GM19025 (cell line): ENCODE measurements at regions not wholly inside any gene's neighbourhood (a gene's known extent, or its start where the extent isn't known, plus 50 kb on each side); places are given as distances from the start of the nearest gene placed in this dataset.
"Not testable (repeated sequence)": the region's sequence is repeated elsewhere in the genome, so short reads cannot be mapped to it uniquely, and the experiment has no call there.

Experiments used
- ATAC-seq: cut with Tn5 transposase; IDR thresholded peaks from one replicate; pipeline ENCODE4 v1.9.1; 2021; ENCODE audit warnings: mild to moderate bottlenecking, low read depth, moderate library complexity; ENCODE audit not compliant: unreplicated experiment

DNA sequence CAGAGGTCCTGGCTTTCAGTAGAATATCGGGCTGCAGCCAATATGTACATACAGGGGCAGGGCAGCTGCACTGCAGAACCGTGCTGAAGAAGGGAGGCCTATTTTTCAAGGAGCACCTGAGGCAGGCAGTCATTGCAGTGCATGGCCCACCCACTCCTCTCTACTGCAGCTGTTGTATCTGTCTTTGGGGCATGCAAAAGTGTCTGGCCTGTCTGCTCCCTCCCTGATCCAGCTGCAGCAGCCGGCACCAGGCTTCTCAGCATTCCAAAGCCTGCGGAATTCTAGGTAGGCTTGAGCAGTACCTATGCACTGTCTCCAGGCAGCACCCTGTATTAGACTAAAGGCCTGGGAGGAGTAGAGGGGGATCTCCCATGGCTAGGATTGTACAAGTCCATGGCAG is 415.2 kb upstream of the MAGEB16 start:
- ATAC-seq, result no peak

DNA sequence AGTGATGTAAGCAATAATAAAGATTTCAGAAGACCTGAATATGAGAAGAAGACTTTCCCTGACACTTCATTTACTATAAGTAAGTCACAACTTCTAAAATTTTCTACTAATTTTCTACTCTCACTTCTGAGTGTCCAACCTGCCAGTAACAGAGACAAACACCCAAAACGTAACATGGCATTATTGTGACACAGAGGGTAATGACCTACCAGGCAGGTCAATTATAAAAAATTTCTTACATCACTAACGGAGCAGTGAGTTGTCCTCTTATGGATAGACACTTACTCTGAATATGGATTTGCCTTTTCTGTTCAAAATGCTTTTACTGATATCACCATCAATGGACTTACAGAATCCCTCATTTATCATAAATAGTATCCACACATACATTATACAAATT is 405.9 kb upstream of the MAGEB16 start:
- ATAC-seq, result no peak

DNA sequence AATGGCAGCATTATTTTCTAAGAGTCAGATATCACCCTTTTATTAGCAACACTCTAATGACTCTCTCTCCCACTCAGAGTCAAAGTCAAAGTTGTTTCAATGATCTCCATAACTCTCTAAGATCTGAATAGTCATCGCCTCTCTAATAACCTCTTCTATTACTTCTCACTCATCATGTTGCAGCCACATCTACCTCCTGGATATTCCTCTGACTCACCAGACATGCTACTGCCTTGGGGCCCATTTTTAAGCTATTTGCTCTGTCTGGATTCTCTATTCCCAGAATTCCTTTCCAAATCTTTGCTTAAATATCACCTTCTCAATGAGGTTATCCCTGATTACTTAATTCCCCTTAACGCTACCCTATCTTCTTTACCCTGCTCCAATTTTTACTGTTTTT is 391.8 kb upstream of the MAGEB16 start:
- no peak for ATAC-seq

DNA sequence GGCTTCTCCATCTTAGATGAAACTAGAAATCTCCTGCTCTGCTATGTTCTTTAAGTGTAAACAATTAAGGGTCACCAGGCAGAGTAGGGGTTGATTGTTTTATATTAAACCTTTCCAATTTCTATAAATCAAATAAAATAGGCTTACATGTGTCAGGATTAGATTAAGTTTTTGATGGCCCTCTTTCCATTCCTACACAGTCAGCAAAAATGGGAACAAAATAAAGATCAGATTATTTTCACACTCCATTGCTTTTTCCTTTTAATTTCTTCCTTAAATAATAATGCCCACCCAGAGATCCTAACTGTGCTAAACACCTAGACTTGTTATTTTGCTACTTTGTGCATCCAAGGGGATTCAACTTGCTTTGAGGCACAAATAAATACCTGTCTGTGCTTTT is 381.4 kb upstream of the MAGEB16 start:
- no peak for ATAC-seq

DNA sequence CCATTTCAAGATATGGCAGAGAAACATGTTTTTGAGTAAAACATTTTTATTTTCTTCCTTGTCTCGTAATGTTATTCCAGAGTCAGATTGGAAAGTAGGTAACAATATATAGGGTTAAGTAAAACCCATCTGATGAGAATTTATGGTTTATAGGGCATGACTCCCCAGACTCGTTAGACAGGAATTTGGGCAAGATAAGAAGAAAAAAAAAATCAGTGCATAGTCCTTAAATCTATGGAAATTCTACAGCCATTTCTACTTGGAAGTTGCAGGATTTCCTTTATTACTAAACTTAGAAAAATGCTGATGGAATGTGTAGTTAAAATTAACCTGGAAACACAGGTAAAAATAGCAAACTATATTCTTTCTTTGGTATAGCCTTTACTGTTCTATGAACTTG is 366.1 kb upstream of the MAGEB16 start:
- no peak for ATAC-seq

DNA sequence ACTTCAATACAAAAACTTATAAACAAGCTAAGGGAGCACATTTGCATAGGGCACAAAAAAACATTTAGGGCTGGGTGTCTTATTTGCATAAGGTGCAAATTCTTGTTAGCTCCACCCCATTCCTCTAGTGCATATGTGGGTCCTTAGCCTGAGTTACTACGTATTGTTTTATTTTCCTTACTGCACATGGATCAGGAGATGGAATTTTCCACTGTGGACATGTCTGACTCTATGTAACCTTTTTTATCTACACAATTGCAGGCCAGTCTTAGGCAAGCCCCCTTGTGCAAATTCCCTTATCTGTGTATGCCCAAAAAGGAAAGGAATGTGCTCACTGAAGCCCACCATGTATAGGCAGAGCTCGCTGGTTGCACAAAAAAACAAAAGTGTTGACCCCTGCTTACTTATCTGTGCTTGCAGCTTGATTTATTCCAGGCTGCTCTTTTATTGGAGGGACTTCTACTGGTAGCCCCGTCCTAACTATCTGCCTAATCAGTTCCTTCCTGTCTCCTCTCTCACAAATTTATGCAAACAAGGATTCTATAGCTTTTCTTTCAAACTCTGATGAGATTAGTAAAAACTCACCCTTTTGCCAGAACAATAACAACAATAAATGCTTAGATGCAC is 359.0 kb upstream of the MAGEB16 start:
- ATAC-seq, result no peak

DNA sequence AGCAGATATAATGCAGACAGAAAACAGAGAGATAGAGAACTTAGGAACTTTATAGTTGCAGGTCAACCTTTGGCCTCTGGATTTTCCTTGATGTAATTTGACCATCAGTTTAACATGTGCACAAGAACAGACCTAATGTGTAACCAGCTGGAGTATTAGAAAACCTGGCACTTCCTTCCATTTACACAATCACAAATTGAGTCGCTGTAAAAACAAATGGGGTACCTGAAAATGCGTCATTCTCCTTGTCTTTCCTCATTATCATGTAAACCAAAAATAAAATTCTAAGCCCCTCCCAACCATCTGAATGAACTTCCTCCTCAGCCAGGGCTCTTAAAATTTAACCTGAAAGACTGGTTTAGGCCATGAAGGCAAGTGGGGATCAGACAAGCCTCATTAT is 358.4 kb upstream of the MAGEB16 start:
- ATAC-seq, result no peak

DNA sequence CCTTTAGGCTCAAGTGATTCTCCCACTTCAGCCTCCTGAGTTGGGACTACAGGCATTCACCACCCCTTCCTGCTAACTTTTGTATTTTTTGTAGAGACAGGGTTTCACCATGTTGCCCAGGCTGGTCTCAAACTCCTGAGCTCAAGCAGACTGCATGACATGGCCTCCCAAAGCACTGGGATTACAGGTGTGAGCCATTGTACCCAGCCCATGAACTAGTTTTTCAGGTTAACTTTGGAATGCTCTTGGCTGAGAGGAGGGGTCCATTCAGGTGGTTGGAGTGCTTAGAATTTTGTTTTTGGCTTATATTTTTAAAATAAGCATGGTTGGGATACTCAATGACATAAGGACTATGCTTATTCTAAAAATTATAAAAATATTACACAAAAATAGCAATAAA is 355.7 kb upstream of the MAGEB16 start:
- ATAC-seq, result no peak

DNA sequence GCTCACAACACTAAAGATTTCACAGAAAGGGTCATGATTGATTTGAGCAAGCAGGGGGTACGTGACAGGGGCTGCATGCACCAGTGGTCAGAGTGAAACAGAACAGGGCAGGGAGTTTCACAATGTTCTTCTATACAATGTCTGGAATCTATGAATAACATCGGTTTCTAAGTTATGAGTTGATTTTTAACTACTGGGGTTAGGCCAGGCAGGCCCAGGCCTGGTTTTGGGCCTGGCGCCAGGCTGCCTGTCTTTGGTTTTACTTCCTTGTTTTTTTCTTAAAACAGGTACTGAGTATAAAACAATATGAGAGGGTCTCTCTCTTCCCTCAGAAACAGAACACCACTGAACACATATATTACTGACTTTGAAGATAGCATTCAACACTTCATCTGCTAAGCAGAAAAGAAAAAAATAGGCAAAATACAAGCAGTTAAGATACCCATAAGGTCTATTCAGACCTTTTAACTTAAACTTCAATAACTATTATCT is 355.0 kb upstream of the MAGEB16 start:
- ATAC-seq, result not testable (repeated sequence)

DNA sequence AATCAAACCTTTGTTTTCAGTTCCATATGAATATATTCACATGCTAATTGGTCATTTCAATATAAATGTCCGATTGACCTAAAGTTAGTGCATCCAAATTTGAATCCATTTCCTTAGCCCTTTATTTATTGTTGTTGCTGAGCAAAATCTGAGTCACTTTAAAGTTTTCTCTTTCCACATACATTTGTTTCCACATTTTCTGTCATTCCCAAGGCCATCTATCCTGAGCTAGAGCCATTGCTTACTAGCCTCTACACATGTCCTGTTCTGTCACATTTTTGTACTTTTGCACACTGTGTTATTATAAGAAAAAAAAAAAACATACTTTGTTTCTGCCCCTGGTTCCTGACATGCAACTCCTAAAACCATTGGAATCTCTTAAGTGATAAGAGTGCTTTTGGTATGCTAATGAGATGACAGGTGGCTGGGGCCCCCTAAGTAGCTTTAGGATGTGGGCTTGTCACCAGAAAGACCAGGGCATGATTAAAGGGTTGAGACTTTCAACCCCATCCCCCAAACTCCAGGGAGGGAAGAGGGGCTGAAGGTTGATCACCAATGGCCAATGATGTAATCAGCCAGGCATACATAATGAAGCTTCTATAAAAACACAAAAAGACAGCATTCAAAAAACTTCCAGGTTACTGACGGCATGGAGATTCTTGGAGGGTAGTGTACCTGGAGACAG is 353.3 kb upstream of the MAGEB16 start:
- ATAC-seq, result no peak

DNA sequence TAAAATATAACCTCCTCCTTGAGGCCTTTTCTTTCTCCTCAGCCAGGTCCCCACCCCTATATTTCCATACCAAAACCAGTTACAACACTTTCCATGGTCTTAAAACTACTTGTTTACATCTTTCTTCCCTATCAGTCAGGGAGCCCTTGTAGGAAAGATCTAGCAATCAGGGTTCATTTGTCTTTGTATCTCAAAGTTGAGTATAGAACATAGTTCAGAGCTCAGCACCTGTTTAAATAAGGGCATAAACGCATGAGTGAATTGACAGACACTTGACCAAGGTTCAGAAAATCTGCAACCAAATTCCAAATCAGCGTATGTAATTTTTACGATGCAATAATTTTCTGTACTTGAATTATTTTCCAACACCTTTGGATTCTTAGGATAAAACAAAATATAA is 352.2 kb upstream of the MAGEB16 start:
- no peak for ATAC-seq

DNA sequence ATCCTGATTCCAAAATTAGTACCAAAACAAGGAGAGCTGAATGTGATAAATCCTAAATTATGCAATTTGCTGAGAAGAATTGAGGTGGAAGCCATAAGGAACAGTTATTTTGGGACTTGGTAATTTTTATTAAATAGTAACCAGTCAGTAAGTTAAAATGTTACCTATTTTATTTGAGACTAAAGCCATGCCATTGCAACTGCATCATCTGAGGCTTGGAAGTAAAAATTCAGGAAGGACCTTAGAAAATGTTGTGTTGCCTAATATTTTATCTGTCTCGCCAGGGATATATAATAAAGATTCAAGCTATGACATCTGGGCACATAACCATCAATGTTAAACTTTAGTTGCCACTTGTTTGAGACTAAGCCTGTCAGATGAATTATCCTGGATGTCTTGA is 341.3 kb upstream of the MAGEB16 start:
- ATAC-seq, result no peak

DNA sequence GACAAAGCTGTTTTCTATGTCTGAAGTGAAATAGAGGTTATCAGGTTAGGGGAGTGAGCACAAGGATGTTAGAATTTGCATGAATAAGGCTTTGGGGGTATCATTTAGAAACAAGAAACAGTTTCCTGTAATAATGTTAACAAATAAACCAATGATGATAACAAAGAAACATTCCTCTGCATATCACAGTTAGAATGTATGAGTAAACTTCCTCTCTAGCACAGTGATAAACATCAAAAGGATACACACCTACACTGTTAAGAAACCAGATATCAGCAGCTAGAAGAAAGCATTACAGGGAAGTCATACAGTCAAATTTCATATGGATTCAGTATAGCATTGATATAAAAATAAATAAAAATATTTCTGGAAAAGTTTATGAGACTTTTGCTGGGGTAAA is 340.0 kb upstream of the MAGEB16 start:
- no peak for ATAC-seq

DNA sequence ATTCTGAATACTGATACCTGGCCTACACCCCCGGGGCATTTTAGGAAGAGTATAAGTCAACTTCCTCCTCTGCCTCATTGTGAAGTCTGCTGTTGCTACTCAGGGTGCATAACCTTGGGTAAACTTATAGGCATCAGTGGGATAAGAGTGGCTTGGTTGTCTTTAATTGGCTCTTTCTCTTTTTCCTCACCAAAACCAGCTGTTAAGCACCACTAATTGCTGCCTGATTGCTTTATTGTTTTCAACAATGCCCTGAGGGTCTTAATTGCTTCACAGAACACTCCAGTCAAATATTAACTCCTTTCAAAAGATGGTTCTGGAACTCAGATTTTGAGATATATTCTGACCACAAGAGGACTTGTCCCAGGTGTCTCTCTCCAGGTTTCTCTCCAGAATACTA is 337.0 kb upstream of the MAGEB16 start:
- ATAC-seq, result no peak

DNA sequence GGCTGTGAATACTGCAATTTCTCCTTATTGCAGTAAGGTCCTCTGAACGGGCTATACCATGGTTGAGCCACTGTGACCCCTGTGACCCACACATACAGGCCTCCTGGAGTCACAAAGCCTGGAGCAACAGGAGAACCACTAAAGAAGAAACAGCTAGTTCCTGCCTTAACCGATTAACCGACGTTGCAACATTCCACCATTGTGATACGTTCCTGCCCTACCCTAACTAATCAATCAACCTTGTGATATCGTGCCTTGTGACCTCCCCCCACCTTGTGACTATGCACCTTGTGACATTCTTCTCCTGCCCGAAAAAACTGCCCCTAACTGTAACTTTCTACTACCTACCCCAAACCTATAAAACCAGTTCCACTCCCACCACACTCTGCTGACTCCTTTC is 301.5 kb upstream of the MAGEB16 start:
- not testable (repeated sequence) for ATAC-seq

DNA sequence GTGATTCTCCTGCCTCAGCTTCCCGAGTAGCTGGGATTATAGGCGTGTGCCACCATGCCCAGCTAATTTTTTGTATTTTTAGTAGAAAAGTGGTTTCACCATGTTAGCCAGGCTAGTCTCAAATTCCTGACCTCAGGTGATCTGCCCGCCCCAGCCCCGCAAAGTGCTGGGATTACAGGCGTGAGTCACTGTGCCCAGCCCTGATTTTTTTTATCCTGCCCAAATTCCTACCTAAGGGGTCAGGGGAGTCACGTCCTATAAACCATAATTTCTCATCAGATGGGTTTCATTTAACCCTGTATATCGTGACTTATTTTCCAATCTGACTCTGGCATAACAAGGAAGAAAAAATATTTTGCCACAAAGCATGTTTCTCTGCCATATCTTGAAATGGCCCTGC is 300.7 kb upstream of the MAGEB16 start:
- not testable (repeated sequence) for ATAC-seq

DNA sequence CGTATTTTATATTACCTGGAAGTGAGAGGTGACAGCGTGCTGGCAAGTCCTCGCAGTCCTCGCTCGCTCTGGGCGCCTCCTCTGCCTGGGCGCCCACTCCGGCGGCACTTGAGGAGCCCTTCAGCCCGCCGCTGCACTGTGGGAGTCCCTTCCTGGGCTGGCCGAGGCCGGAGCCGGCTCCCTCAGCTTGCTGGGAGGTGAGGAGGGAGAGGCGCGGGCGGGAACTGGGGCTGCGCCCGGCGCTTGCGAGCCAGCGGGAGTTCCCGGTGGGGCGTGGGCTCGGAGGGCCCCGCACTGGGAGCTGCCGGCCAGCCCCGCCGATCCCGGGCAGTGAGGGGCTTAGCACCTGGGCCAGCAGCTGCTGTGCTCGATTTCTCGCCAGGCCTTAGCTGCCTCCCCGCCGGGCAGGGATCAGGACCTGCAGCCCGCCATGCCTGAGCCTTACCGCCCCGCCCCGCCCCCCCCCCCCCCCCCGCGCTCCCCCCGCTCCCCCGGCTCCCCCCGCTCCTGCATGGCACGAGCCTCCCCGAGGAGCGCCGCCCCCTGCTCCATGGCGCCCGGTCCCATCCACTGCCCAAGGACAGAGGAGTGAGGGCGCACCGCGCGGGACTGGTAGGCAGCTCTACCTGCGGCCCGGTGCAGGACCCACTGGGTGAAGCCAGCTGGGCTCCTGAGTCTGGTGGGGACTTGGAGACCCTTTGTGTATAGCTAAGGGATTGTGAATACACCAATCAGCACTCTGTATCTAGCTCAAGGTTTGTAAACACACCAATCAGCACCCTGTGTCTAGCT is 298.9 kb upstream of the MAGEB16 start:
- ATAC-seq, result no peak

DNA sequence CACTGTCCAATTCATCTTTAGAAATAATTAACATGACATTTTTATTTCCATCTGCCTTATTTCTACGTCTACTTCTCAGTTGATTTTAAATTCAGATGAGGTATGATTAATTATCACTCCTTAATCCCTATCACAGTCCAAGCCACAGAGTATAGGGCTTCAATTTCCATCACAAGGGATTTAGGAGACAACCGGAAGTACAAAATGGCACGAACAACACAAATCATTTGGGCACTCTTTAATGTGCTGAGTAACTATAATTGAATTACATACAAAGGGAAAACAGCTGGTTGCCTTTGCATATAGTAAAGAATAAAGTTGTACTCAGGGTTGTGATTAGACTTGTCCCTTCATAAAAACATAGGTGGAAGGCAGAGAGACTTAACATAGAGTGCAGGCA is 290.4 kb upstream of the MAGEB16 start:
- no peak for ATAC-seq

DNA sequence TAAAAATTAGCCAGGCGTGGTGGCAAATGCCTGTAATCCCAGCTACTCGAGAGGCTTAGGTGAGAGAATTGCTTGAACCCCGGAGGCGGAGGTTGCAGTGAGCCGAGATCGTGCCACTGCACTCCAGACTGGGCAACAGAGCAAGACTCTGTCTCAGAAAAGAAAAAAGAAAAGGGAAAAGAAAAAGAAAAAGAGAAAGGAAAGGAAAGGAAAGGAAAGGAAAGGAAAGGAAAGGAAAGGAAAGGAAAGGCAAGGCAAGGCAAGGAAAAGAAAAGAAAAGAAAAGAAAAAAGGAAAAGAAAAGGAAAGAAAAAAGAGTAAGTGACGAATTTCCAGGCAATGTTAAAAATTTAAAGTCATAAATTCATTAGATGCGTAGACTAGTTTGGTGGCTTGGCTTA is 250.1 kb upstream of the MAGEB16 start:
- ATAC-seq, result not testable (repeated sequence)

DNA sequence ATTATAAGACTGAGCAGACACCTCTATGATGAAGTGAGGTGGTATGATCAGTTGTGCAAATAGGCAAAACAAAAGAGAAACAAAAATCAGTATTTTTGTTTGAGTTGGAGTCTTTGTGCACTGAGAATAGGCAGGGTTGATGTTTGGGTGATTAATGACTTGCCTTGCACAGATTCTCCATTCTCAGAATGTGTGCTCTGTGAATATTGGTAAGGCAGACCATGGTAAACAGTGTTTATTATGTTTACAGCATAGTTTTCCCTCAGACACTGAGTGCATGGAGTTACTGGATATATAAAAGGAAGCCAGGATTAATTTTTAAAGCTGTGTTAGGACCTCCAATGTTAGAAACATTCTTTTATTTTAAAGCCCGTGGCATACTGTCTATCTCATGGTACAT is 240.2 kb upstream of the MAGEB16 start:
- ATAC-seq, result no peak

DNA sequence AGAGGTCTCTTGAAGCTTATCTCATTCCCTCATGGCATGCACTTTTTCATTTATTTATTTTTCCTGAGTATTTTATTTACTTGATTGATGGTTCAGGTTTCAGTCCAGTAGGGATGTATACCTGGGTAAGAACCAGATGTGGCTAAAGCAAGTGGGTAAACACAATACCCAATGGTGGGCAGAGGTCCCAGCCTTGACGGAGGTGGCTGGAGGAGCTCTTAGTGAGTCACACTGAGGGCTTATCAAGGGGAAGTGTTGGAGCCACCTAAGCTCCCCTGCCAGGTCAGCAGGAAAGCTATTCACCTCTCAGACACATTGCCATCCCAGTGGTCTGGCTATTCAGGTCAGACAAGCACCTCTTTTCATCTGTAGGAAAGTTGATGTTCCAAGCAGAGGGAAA is 236.2 kb upstream of the MAGEB16 start:
- ATAC-seq, result no peak

DNA sequence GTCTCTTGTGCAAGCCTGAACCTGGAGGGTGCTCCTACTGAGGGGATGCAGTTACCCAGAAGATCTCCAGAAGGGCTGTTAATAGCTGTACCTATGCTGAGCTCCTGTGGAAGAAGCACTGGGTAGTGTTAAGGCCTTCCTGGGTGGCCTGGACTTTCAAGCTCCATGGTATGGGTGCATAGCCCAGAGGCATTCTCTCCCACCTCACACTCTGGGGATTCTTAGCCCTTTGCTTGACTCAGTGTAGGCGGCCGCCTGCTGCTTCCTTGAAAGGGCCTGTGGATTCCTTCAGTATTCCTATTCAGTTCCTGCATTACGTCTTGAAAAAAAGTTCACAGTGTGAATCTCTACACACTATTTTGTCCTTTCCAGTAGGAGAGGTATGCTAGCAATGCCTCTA is 235.7 kb upstream of the MAGEB16 start:
- ATAC-seq, result no peak
